Activated naive CD8-positive, alpha-beta T cell treated with anti-CD3 and anti-CD28 coated beads for 36 hours (primary cell): ENCODE measurements at regions not wholly inside any gene's neighbourhood (a gene's known extent, or its start where the extent isn't known, plus 50 kb on each side); places are given as distances from the start of the nearest gene placed in this dataset.
"Not testable (repeated sequence)": the region's sequence is repeated elsewhere in the genome, so short reads cannot be mapped to it uniquely, and the experiment has no call there.

Source experiments
- DNase-seq: peaks from one replicate; pipeline ENCODE4 v3.0.0; 2021
- H3K27ac Mint-ChIP-seq: one replicate; pipeline ENCODE4 v1.8.0; 2022; ENCODE audit warnings: mild to moderate bottlenecking, moderate library complexity, mixed read lengths
- H3K27me3 Mint-ChIP-seq: one replicate; pipeline ENCODE4 v1.8.0; 2022; ENCODE audit warnings: mild to moderate bottlenecking, mixed read lengths
- H3K36me3 Mint-ChIP-seq: one replicate; pipeline ENCODE4 v1.8.0; 2021; ENCODE audit warnings: mild to moderate bottlenecking, mixed read lengths
- H3K4me1 Mint-ChIP-seq: one replicate; pipeline ENCODE4 v1.8.0; 2021; ENCODE audit warnings: mixed read lengths
- H3K4me3 Mint-ChIP-seq: one replicate; pipeline ENCODE4 v1.8.0; 2022; ENCODE audit warnings: mild to moderate bottlenecking, moderate library complexity, mixed read lengths
- H3K9me3 Mint-ChIP-seq: one replicate; pipeline ENCODE4 v1.8.0; 2022; ENCODE audit warnings: mixed read lengths

DNA sequence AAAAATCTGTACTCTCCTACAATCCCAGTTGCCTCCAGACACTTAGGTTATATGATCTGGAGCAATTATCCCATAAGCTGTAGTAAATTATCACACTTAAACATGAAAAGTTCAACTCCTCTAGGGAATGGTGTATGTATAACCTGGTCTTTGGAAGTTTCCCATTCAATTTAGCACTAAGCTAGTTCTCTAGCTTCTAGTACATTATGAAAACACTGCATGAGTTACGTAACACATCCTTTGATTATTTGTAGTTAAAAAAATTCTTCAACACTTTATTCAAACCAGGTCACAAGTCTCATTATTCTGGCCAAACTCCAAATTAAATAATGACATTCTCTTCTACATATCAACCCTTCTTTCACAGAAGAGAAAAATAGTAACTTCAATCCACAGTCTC is 827.0 kb upstream of the ADAMTS5 start:
- no peaks in the 10 kb centered on the region for H3K4me1 Mint-ChIP-seq
- H3K36me3 Mint-ChIP-seq: no peaks in the 10 kb centered on the region
- H3K27ac Mint-ChIP-seq: no peak overlapping the region
- DNase-seq: no peak
- no peak overlapping the region for H3K4me3 Mint-ChIP-seq
- H3K27me3 Mint-ChIP-seq: no peaks in the 10 kb centered on the region
- H3K9me3 Mint-ChIP-seq: no peaks in the 10 kb centered on the region

DNA sequence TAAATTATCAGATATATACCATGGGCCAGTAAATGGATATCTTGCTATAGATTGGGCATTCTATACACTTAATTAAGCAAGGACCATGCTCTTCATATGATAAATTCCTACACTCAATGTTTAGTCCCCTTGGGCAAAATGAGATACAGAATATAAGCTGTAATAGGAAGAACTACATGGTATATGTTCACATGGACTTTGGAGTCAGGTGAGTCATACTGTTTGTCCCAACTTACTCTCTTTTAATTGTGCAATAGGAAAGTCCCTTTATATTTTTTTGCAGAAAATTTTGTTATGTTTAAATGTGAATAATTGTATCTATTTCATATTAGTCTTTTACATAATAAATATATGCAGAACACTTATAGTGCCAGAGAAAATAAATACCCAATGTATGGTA is 820.2 kb upstream of the ADAMTS5 start:
- DNase-seq: no peak
- no peaks in the 10 kb centered on the region for H3K4me1 Mint-ChIP-seq

DNA sequence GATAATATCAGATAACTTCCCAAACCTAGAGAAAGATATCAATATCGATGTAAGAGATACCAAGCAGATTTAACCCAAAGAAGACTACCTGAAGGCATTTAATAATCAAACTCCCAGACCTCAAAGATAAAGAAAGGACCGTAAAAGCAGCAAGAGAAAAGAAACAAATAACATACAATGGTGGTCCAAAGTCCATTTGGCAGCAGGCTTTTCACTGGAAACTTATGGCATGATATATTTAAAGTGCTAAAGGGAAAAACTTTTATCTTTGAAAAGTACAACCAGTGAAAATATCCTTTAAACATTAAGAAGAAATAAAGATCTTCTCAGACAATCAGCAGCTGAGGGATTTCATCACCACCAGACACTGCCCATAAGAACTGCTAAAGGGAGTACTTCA is 812.7 kb upstream of the ADAMTS5 start:
- Mint-ChIP-seq H3K4me3 (no peak overlapping the region), H3K27me3 (peaks cover 3% of the 10 kb centered on the region), H3K27ac (no peak overlapping the region), H3K4me1 (no peaks in the 10 kb centered on the region), H3K36me3 (no peaks in the 10 kb centered on the region), H3K9me3 (peaks cover 1% of the 10 kb centered on the region)
- DNase-seq: no peak

More for the DNA sequence above, 820.2 kb upstream of the ADAMTS5 start:
- Mint-ChIP-seq H3K36me3 (no peaks in the 10 kb centered on the region), H3K9me3 (peaks cover 4% of the 10 kb centered on the region), H3K27me3 (no peaks in the 10 kb centered on the region), H3K4me3 (no peak overlapping the region), H3K27ac (no peak overlapping the region)

DNA sequence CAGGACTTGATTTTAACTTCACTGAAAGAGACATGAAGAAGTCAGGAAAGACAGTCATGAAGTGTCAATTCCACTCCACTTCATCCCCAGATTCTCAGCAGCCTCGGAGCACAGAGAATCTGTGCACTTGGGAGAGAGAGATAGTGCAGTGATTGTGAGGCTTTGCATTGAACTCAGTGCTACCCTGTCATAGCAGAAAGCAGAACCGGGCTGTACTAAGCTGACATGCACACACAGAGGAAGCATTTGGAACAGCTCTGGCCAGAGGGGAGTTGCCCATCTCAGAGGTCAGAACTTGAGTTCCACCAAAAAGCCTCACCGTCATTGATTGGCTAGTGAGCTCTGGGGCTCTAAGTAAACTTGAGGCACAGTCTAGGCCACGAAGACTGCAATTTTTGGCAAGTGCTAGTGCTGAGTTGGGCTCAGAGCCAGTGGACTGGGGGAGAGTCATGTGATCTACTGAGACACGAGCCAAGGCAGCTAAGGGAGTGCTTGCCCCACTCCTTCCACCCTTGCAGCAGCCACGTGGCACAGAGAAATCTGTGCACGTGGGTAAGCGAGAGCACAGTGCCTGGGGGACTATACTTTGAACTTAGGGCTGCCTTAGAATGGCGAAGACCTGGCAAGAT is 810.2 kb upstream of the ADAMTS5 start:
- H3K4me3 Mint-ChIP-seq: no peak overlapping the region
- peaks cover 3% of the 10 kb centered on the region for H3K27me3 Mint-ChIP-seq
- no peaks in the 10 kb centered on the region for H3K4me1 Mint-ChIP-seq
- DNase-seq: no peak
- H3K27ac Mint-ChIP-seq: no peak overlapping the region
- no peaks in the 10 kb centered on the region for H3K36me3 Mint-ChIP-seq
- peaks cover 1% of the 10 kb centered on the region for H3K9me3 Mint-ChIP-seq

DNA sequence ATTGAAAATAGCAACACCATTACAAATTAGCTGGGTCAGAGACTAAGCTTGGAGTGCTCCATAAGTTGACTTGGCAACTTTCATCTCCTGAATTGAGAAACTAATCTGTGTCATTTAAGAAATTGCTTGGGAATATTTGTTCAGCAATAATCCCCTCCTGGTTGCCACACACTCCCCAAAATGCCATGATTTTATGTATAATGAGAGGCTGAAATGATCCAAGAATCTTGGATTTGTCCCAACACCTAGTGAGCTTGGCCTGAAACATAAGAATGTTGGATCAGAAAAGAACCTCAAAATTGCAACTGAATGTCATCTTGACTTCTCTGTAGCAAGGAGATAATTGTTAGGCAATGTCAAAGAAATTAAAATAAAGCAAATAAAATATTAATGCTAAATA is 805.9 kb upstream of the ADAMTS5 start:
- no peak overlapping the region for H3K4me3 Mint-ChIP-seq
- no peaks in the 10 kb centered on the region for H3K9me3 Mint-ChIP-seq
- DNase-seq: no peak
- H3K4me1 Mint-ChIP-seq: no peaks in the 10 kb centered on the region
- H3K36me3 Mint-ChIP-seq: no peaks in the 10 kb centered on the region
- no peak overlapping the region for H3K27ac Mint-ChIP-seq
- H3K27me3 Mint-ChIP-seq: no peaks in the 10 kb centered on the region

DNA sequence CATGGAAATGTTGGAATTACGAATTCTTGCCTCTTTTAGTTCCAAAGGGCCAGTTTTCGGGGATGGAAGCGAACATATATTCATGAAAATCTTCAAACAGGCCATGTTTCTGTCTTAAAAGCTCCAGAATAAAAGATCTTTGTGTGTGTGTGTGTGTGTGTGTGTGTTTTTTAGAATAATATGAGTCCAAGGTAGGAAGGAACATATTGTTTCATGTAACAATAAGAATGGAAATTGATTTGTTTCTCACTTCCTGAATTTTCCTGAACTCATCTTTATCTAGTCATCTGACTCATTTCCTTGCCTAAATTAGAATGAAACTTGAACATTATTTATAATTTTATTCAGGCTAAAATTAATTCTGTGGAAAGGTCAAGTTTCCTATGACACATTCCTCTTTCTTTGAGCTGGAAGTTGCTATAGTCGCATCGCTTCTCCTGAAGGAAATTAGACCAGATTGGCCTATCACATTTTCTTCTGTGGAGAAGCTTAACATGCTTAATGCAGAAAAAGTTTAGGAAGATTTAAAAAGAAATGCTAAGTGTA is 805.1 kb upstream of the ADAMTS5 start:
- Mint-ChIP-seq H3K27ac (no peak overlapping the region), H3K36me3 (no peaks in the 10 kb centered on the region), H3K27me3 (no peaks in the 10 kb centered on the region), H3K9me3 (no peaks in the 10 kb centered on the region), H3K4me3 (no peak overlapping the region), H3K4me1 (no peaks in the 10 kb centered on the region)
- no peak for DNase-seq

DNA sequence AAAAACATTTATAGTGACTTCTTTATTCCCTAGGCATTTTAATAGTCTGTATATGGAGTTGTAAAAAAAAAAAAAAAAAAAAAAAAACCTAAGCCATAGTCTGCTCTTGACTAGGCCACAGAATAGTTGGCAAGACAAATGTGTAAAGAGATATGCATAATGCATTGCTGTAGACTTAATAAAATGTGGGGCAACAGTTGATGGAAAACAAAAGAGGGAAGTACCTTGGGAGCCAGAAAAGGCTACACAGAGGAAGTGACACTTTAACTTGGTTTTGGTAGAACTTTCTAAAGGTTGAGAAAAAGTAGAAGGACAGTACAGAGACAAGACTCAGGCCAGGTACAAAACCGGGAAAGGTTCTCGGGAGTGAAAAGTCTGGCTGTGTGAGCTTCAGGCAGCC is 802.9 kb upstream of the ADAMTS5 start:
- H3K27ac Mint-ChIP-seq: no peak overlapping the region
- H3K4me3 Mint-ChIP-seq: no peak overlapping the region
- no peaks in the 10 kb centered on the region for H3K9me3 Mint-ChIP-seq
- no peaks in the 10 kb centered on the region for H3K27me3 Mint-ChIP-seq
- no peak for DNase-seq
- H3K36me3 Mint-ChIP-seq: no peaks in the 10 kb centered on the region
- H3K4me1 Mint-ChIP-seq: no peaks in the 10 kb centered on the region

DNA sequence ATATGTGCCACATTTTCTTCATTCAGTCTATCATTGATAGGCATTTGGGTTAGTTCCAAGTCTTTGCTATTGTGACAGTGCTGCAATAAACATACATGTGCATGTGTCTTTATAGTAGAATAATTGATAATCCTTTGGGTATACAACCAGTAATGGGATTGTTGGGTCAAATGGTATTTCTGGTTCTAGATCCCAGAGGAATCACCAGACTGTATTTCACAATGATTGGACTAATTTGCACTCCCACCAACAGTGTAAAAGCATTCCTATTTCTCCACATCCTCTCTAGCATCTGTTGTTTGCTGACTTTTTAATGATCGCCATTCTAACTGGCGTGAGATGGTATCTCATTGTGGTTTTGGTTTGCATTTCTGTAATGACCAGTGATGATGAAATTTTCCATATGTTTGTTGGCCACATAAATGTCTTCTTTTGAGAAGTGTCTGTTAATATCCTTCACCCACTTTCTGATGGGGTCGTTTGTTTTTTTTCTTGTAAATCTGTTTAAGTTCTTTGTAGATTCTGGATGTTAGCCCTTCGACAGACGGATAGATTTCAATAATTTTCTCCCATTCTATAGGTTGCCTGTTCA is 801.3 kb upstream of the ADAMTS5 start:
- DNase-seq, H3K36me3 Mint-ChIP-seq, H3K27me3 Mint-ChIP-seq, H3K9me3 Mint-ChIP-seq, H3K4me1 Mint-ChIP-seq, H3K4me3 Mint-ChIP-seq, H3K27ac Mint-ChIP-seq: not testable (repeated sequence)

DNA sequence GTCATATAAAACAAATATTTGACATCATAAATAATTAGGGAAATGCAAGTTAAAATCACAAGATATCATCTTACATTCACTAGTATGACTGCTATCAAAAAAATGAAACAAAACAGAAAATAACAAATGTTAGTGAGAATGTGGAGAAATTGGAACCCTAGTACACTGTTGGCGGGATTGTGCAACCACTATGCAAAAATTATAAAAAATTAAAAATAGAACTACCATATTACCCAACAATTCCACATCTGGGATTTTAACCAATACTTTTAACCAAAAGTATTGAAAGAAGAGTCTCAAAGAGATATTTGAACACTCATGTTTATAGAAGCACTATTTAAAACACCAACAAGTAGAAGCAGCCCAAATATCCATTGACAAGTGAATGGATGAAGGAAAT is 797.2 kb upstream of the ADAMTS5 start:
- H3K4me1 Mint-ChIP-seq: no peaks in the 10 kb centered on the region
- no peaks in the 10 kb centered on the region for H3K27me3 Mint-ChIP-seq
- no peak overlapping the region for H3K27ac Mint-ChIP-seq
- H3K9me3 Mint-ChIP-seq: peaks cover 2% of the 10 kb centered on the region
- no peaks in the 10 kb centered on the region for H3K36me3 Mint-ChIP-seq
- H3K4me3 Mint-ChIP-seq: no peak overlapping the region
- DNase-seq: no peak

DNA sequence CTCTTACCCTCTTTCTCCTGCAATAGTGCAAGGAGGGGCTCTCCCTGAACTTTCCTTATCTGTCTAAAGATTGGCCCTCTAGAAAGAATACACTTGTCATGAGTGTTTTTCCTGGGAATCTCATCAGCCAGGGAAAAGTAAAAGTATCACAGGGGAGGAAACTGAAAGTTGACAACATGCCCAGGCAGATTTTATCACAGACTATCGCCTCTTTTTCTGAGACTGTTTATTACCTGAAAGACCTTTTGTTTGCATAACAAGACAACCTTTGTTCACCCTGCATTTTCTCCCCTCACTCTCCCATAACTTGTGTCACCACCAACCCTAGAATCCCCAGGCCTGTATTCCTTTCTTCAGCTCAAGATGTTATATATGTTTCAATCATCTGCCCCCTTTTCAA is 794.7 kb upstream of the ADAMTS5 start:
- no peaks in the 10 kb centered on the region for H3K36me3 Mint-ChIP-seq
- no peak overlapping the region for H3K27ac Mint-ChIP-seq
- H3K4me1 Mint-ChIP-seq: no peaks in the 10 kb centered on the region
- peaks cover 2% of the 10 kb centered on the region for H3K9me3 Mint-ChIP-seq
- H3K27me3 Mint-ChIP-seq: no peaks in the 10 kb centered on the region
- DNase-seq: no peak
- no peak overlapping the region for H3K4me3 Mint-ChIP-seq

DNA sequence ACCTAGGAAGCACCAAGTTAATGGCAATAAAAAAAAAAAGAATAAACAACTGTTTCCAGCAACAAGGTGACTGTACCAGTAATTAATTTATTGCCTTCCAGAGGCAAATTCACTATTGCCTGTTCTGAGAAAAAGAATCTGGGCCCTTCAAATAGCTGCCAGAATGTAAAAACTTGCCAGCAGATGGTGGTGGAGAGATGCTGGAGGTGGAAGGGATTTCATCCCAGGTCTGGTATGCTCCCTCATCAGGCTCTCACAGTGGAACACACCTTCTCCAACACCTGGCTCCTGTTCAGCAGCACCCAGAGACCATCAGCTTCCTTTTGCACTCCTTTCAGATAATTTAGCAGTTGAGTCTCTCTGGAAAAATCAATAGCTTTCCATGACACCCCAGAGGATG is 792.9 kb upstream of the ADAMTS5 start:
- Mint-ChIP-seq H3K4me1 (no peaks in the 10 kb centered on the region), H3K9me3 (peaks cover 2% of the 10 kb centered on the region)

DNA sequence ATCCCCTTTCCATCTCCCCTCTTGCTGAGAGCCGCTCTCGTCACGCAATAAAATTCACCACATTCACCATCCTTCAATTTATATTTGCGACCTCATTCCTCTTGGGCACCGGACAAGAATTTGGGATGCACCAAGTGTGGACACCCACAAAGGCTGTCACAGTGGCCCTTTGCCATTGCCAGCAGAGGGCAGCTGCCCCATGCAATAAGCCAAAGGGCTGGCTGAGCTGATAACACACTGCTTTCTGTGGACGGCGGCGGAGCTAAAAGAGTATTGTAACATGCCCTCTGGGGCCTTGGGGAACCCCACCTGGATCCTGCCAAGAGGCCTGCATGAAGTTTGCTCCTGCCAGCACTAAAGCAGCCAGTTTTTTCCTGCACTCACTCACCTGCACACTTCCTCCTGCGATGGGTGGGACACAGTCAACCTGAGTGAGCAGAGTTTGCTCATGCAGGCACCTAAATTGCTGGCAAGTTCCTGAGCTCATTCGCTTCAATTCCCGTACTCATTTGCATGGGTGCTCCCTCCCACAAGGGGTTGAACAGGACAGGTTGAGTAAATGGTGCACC is 792.3 kb upstream of the ADAMTS5 start:
- Mint-ChIP-seq H3K36me3 (no peaks in the 10 kb centered on the region), H3K4me1 (no peaks in the 10 kb centered on the region), H3K4me3 (no peak overlapping the region), H3K9me3 (peaks cover 2% of the 10 kb centered on the region), H3K27me3 (no peaks in the 10 kb centered on the region), H3K27ac (no peak overlapping the region)
- DNase-seq: no peak

More for the DNA sequence above, 792.9 kb upstream of the ADAMTS5 start:
- H3K4me3 Mint-ChIP-seq: no peak overlapping the region
- H3K27ac Mint-ChIP-seq: no peak overlapping the region
- H3K27me3 Mint-ChIP-seq: no peaks in the 10 kb centered on the region
- no peak for DNase-seq
- H3K36me3 Mint-ChIP-seq: no peaks in the 10 kb centered on the region

DNA sequence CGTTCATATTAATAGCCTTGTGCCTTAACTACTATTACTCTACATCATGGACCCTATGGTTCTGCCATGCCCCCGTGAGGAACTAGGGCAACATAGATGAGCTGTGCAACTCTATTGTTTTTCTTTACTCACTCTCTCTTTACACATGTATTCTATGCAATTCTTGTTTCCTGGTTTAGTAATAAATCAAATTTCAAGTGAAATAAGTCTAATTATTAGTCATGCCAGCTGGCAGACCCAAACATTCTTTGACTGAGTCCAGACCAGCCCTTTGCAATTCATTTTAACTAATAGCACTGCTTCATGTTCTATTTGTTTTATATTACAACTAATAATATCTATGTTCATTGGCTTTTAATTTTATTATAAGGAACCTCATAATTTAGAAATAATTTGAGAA is 789.3 kb upstream of the ADAMTS5 start:
- H3K27ac Mint-ChIP-seq: no peak overlapping the region
- peaks cover 3% of the 10 kb centered on the region for H3K9me3 Mint-ChIP-seq
- H3K27me3 Mint-ChIP-seq: no peaks in the 10 kb centered on the region
- no peak overlapping the region for H3K4me3 Mint-ChIP-seq
- DNase-seq: no peak
- H3K36me3 Mint-ChIP-seq: no peaks in the 10 kb centered on the region
- H3K4me1 Mint-ChIP-seq: no peaks in the 10 kb centered on the region

DNA sequence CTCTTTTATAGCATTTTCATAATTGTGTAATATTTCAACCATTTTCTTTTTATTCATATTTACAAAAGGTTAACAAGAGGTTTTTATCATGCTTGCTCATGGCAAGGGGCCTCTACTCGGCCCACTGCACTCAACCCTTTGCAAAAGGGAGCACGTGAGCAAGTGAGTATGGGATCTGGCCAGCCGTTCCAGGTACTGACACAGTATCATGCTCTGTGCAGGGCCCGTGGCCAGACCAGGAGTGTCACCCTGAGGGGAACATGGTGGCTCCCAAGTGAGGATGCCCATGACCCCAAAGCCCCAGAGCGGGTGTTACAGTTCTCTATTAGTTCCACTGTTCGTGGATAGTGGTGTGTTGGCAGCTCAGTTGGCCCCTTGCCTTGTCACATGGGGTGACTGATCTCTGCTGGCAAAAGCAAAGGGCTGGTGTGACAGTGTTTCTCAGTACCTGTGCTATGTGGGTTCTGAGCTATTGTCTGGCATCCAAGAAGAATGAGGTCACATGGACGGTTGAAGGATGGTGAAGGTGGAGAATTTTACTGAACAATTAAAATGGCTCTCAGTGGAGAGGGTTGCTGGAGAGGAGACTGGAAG is 777.2 kb upstream of the ADAMTS5 start:
- peaks cover 9% of the 10 kb centered on the region for H3K9me3 Mint-ChIP-seq
- peaks cover 4% of the 10 kb centered on the region for H3K27me3 Mint-ChIP-seq
- DNase-seq: no peak
- H3K36me3 Mint-ChIP-seq: no peaks in the 10 kb centered on the region
- H3K4me1 Mint-ChIP-seq: no peaks in the 10 kb centered on the region
- no peak overlapping the region for H3K27ac Mint-ChIP-seq
- H3K4me3 Mint-ChIP-seq: no peak overlapping the region

DNA sequence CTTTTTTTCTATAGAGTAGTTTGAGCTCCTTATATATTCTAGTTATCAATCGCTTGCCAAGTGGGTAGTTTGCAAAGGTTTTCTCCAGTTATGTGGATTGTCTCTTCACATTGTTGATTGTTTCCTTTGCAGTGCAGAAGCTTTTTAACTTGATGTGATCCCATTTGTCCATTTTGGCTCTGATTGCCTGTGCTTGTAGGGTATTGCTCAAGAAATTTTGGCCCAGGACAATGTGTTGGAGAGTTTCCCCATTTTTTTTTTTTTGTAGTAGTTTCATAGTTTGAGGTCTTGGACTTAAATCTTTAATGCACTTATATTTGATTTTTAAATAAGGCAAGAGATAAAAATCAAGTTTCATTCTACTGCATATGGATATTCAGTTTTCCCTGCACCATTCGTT is 774.8 kb upstream of the ADAMTS5 start:
- H3K9me3 Mint-ChIP-seq: peaks cover 9% of the 10 kb centered on the region
- no peaks in the 10 kb centered on the region for H3K4me1 Mint-ChIP-seq
- no peak for DNase-seq
- H3K27ac Mint-ChIP-seq: no peak overlapping the region
- H3K36me3 Mint-ChIP-seq: no peaks in the 10 kb centered on the region
- H3K4me3 Mint-ChIP-seq: no peak overlapping the region
- H3K27me3 Mint-ChIP-seq: peaks cover 4% of the 10 kb centered on the region

DNA sequence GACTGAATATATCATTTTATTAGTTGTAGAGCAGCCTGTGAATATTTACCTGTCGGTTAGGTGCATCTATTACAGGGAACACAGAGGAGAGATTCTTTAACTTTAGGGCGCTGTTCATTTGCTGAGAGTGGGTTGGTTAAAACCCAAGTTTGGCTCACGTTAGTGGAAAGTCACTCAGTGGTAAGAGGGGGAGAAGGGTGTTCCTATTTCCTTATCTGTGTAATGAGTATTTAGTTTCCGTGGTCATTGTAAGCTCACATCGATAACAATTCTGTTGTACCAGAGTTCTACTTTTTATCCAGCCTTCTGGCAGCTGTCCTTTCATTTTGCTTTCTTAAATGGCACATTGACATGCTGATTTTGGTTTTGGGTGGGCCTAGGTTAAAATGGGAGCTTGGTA is 773.2 kb upstream of the ADAMTS5 start:
- no peaks in the 10 kb centered on the region for H3K36me3 Mint-ChIP-seq
- H3K27ac Mint-ChIP-seq: no peak overlapping the region
- no peaks in the 10 kb centered on the region for H3K27me3 Mint-ChIP-seq
- DNase-seq: no peak
- no peak overlapping the region for H3K4me3 Mint-ChIP-seq
- H3K4me1 Mint-ChIP-seq: no peaks in the 10 kb centered on the region
- H3K9me3 Mint-ChIP-seq: peaks cover 9% of the 10 kb centered on the region
